ENCODE measurements at regions not wholly inside any gene's neighbourhood (a gene's known extent, or its start where the extent isn't known, plus 50 kb on each side); places are given as distances from the start of the nearest gene placed in this dataset.

DNA sequence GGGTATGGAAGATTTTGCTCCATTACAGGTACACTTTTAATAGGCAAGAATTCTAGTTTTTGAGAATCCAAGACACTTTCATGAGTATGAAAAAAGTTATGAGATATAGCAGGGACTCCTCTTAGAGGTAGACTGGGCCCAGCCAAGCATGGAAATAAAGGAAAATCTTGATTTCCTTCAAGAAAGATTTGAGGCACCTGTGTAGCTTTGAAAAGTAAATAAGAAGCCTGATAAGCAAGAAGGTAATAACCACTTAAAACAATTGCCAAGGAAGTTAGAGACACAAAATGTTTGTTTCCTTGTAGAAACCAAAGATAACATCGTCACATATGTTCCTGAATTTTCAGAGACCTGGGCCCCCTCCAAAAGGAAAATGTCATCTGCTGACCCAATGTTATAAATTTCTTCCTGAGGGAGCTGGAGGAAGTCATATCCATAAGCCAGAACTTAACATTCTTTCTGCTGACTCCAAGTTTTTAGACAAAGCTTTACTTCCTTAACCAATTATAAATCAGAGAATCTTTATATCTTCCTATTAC is 314.5 kb upstream of the ANO3 start:
- TF ChIP-seq, protein P1, sequence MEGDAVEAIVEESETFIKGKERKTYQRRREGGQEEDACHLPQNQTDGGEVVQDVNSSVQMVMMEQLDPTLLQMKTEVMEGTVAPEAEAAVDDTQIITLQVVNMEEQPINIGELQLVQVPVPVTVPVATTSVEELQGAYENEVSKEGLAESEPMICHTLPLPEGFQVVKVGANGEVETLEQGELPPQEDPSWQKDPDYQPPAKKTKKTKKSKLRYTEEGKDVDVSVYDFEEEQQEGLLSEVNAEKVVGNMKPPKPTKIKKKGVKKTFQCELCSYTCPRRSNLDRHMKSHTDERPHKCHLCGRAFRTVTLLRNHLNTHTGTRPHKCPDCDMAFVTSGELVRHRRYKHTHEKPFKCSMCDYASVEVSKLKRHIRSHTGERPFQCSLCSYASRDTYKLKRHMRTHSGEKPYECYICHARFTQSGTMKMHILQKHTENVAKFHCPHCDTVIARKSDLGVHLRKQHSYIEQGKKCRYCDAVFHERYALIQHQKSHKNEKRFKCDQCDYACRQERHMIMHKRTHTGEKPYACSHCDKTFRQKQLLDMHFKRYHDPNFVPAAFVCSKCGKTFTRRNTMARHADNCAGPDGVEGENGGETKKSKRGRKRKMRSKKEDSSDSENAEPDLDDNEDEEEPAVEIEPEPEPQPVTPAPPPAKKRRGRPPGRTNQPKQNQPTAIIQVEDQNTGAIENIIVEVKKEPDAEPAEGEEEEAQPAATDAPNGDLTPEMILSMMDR (IDR thresholded peaks at IDR 0.05), result no peak
- TF ChIP-seq TP53 (CRISPR knock-in tag; IDR thresholded peaks at IDR 0.05) (no peak), SP1 (CRISPR knock-in tag; conservative IDR thresholded peaks at IDR 0.05) (no peak), CBFB (CRISPR knock-in tag; IDR thresholded peaks at IDR 0.05; ENCODE audit: low read depth) (no peak), ELF4 (CRISPR knock-in tag; IDR thresholded peaks at IDR 0.05; ENCODE audit: low read depth) (no peak)
- TF ChIP-seq, protein P2, sequence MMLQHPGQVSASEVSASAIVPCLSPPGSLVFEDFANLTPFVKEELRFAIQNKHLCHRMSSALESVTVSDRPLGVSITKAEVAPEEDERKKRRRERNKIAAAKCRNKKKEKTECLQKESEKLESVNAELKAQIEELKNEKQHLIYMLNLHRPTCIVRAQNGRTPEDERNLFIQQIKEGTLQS (CRISPR knock-in tag; conservative IDR thresholded peaks at IDR 0.05), result no peak
